SK-N-SH treated with all-trans-retinoic acid at 6 μM for 48 hours (cell line): ENCODE measurements at regions not wholly inside any gene's neighbourhood (a gene's known extent, or its start where the extent isn't known, plus 50 kb on each side); places are given as distances from the start of the nearest gene placed in this dataset.

Experiments
- ATAC-seq: fragments of 200-7000 bp; cut with Tn5 transposase; 3 replicates; pipeline ENCODE4 v1.9.1; 2020; ENCODE audit warnings: mild to moderate bottlenecking, moderate library complexity
- BACH2 ChIP-seq: fragments of 250-450 bp; sonication (Bioruptor Pico); IDR thresholded peaks from 2 replicates; pipeline ENCODE4 v1.9.0; 2021; ENCODE audit warnings: mild to moderate bottlenecking, borderline replicate concordance
- ESRRG ChIP-seq: fragments of 250-450 bp; sonication (Bioruptor Pico); IDR thresholded peaks from 2 replicates; pipeline ENCODE4 v1.6.1; 2021; ENCODE audit warnings: mild to moderate bottlenecking
- GLIS3 ChIP-seq: fragments of 250-450 bp; sonication (Bioruptor Pico); IDR thresholded peaks from 2 replicates; pipeline ENCODE4 v1.5.0; 2020; ENCODE audit warnings: mild to moderate bottlenecking, moderate library complexity
- ISL1 ChIP-seq: fragments of 250-450 bp; sonication (Bioruptor Pico); IDR thresholded peaks from 2 replicates; pipeline ENCODE4 v2.1.2; 2022; ENCODE audit warnings: mild to moderate bottlenecking, moderate library complexity
- OSR1 ChIP-seq: fragments of 250-450 bp; sonication (Bioruptor Pico); IDR thresholded peaks from 2 replicates; pipeline ENCODE4 v1.8.0; 2022; ENCODE audit warnings: moderate library complexity, mild to moderate bottlenecking, inconsistent platforms
- PPARA ChIP-seq: fragments of 250-450 bp; sonication (Bioruptor Pico); IDR thresholded peaks from 2 replicates; pipeline ENCODE4 v1.5.0; 2020; ENCODE audit warnings: mild to moderate bottlenecking, borderline replicate concordance
- RARB ChIP-seq: fragments of 250-450 bp; sonication (Bioruptor Pico); IDR thresholded peaks from 2 replicates; pipeline ENCODE4 v1.8.0; 2021; ENCODE audit warnings: mild to moderate bottlenecking, moderate library complexity
- TCF4 ChIP-seq: fragments of 250-450 bp; sonication (Bioruptor Pico); IDR thresholded peaks from 2 replicates; pipeline ENCODE4 v1.8.0; 2021; ENCODE audit warnings: mild to moderate bottlenecking, moderate library complexity, borderline replicate concordance
- ZC3H10 ChIP-seq: fragments of 250-450 bp; sonication (Bioruptor Pico); IDR thresholded peaks from 2 replicates; pipeline ENCODE4 v1.5.1; 2021; ENCODE audit warnings: mild to moderate bottlenecking, moderate library complexity
- ZFP3 ChIP-seq: fragments of 250-450 bp; sonication (Bioruptor Pico); IDR thresholded peaks from 2 replicates; pipeline ENCODE4 v1.5.0; 2020; ENCODE audit warnings: mild to moderate bottlenecking, moderate library complexity
- ZFP30 ChIP-seq: fragments of 450-650 bp; formaldehyde crosslinking; IDR thresholded peaks from 2 replicates; pipeline ENCODE4 v1.5.0; 2022; ENCODE audit warnings: mild to moderate bottlenecking, moderate library complexity
- ZNF565 ChIP-seq: fragments of 450-650 bp; formaldehyde crosslinking; conservative IDR thresholded peaks from 2 replicates; pipeline ENCODE4 v1.5.0; 2020; ENCODE audit warnings: low read depth, mild to moderate bottlenecking, moderate library complexity
- ZNF70 ChIP-seq: fragments of 450-650 bp; formaldehyde crosslinking; IDR thresholded peaks from 2 replicates; pipeline ENCODE4 v1.5.0; 2020; ENCODE audit warnings: mild to moderate bottlenecking, moderate library complexity
- TF ChIP-seq, protein P1 (sequence below): fragments of 250-450 bp; sonication (Bioruptor Pico); IDR thresholded peaks from 2 replicates; pipeline ENCODE4 v1.8.0; 2020; ENCODE audit warnings: mild to moderate bottlenecking, moderate library complexity, borderline replicate concordance
- TF ChIP-seq, protein P2 (sequence below): fragments of 250-450 bp; sonication (Bioruptor Pico); IDR thresholded peaks from 2 replicates; pipeline ENCODE4 v1.8.0; 2021; ENCODE audit warnings: low read depth, mild to moderate bottlenecking, moderate library complexity, borderline replicate concordance
- TF ChIP-seq, protein P3 (sequence below): fragments of 250-450 bp; sonication (Bioruptor Pico); IDR thresholded peaks from 2 replicates; pipeline ENCODE4 v1.5.1; 2020; ENCODE audit warnings: low read depth, mild to moderate bottlenecking, moderate library complexity
- TF ChIP-seq, protein P4 (sequence below): fragments of 250-450 bp; sonication (Bioruptor Pico); IDR thresholded peaks from 2 replicates; pipeline ENCODE4 v1.5.1; 2021; ENCODE audit warnings: mild to moderate bottlenecking, moderate library complexity
- TF ChIP-seq, protein P5 (sequence below): fragments of 250-450 bp; sonication (Bioruptor Pico); IDR thresholded peaks from 2 replicates; pipeline ENCODE4 v1.5.0; 2020; ENCODE audit warnings: mild to moderate bottlenecking, moderate library complexity

DNA sequence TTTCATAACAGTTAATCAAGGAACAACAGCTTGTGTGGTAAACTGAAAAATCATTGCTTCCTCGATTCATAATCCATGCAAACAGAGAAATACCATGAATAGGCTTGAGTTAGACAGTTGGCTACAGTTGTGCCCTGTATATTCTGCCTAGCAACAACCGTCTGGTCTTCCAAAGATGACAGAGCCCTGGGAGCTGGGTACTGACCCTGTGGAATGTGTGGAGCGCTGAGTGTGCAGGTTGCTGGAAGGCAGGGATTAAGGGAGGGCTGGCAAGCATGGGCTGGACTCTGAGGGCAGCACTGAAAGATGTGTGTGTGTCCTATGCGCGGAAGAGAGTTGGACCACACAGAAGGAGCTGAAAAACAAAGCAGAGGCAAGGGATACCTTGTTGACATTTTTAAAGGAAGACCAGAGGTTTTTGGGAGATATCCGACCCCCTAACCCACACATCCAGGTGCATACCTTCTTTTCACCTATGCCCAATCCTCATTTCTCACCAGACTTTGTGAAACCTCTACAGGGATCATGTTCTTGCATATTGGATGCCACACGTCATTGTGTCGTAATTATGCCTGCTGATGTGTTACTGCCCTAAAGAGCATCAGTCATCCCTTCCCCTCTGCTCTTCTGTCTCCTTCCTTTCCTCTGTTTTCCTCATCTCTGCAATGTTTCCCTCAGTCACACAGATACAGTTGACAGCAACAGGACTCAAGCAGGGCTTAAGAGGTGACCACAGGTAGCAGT, 58.2 kb upstream of the VGLL2 start (continued):
- TF ChIP-seq ZC3H10 (no peak), ZFP30 (CRISPR knock-in tag) (no peak), ZNF565 (no peak), BACH2 (no peak), ESRRG (CRISPR knock-in tag) (no peak)
- TF ChIP-seq, protein P1, sequence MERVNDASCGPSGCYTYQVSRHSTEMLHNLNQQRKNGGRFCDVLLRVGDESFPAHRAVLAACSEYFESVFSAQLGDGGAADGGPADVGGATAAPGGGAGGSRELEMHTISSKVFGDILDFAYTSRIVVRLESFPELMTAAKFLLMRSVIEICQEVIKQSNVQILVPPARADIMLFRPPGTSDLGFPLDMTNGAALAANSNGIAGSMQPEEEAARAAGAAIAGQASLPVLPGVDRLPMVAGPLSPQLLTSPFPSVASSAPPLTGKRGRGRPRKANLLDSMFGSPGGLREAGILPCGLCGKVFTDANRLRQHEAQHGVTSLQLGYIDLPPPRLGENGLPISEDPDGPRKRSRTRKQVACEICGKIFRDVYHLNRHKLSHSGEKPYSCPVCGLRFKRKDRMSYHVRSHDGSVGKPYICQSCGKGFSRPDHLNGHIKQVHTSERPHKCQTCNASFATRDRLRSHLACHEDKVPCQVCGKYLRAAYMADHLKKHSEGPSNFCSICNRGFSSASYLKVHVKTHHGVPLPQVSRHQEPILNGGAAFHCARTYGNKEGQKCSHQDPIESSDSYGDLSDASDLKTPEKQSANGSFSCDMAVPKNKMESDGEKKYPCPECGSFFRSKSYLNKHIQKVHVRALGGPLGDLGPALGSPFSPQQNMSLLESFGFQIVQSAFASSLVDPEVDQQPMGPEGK (CRISPR knock-in tag) = no peak
- TF ChIP-seq, protein P2, sequence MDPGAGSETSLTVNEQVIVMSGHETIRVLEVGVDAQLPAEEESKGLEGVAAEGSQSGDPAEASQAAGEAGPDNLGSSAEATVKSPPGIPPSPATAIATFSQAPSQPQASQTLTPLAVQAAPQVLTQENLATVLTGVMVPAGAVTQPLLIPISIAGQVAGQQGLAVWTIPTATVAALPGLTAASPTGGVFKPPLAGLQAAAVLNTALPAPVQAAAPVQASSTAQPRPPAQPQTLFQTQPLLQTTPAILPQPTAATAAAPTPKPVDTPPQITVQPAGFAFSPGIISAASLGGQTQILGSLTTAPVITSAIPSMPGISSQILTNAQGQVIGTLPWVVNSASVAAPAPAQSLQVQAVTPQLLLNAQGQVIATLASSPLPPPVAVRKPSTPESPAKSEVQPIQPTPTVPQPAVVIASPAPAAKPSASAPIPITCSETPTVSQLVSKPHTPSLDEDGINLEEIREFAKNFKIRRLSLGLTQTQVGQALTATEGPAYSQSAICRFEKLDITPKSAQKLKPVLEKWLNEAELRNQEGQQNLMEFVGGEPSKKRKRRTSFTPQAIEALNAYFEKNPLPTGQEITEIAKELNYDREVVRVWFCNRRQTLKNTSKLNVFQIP (CRISPR knock-in tag) = no peak

DNA sequence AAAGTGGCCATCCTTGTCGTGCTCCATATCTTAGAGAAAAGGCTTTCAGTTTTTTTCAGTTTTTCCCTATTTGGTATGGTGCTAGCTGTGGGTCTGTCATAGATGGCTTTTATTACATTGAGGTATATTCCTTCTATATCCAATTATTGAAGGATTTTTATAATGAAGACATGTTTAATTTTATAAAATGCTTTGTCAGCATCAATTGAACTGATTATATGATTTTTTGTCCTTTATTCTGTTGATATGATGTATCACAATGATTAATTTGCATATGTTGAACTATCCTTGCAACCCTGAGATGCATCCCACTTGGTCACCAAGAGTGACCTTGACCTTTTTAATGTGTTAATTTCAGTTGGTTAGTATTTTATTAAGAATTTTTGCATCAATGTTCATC, 55.1 kb upstream of the VGLL2 start:
- ATAC-seq = no peak
- no peak for TF ChIP-seq ZNF565
- no peak for TF ChIP-seq ESRRG (CRISPR knock-in tag)
- TF ChIP-seq, protein P3, sequence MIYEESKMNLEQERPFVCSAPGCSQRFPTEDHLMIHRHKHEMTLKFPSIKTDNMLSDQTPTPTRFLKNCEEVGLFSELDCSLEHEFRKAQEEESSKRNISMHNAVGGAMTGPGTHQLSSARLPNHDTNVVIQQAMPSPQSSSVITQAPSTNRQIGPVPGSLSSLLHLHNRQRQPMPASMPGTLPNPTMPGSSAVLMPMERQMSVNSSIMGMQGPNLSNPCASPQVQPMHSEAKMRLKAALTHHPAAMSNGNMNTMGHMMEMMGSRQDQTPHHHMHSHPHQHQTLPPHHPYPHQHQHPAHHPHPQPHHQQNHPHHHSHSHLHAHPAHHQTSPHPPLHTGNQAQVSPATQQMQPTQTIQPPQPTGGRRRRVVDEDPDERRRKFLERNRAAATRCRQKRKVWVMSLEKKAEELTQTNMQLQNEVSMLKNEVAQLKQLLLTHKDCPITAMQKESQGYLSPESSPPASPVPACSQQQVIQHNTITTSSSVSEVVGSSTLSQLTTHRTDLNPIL (CRISPR knock-in tag) = no peak
- TF ChIP-seq BACH2 = no peak
- TF ChIP-seq ZNF70 (CRISPR knock-in tag) = no peak
- no peak for TF ChIP-seq GLIS3 (CRISPR knock-in tag)
- TF ChIP-seq, protein P4, sequence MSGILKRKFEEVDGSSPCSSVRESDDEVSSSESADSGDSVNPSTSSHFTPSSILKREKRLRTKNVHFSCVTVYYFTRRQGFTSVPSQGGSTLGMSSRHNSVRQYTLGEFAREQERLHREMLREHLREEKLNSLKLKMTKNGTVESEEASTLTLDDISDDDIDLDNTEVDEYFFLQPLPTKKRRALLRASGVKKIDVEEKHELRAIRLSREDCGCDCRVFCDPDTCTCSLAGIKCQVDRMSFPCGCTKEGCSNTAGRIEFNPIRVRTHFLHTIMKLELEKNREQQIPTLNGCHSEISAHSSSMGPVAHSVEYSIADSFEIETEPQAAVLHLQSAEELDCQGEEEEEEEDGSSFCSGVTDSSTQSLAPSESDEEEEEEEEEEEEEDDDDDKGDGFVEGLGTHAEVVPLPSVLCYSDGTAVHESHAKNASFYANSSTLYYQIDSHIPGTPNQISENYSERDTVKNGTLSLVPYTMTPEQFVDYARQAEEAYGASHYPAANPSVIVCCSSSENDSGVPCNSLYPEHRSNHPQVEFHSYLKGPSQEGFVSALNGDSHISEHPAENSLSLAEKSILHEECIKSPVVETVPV (CRISPR knock-in tag) = no peak
- no peak for TF ChIP-seq ZFP30 (CRISPR knock-in tag)
- TF ChIP-seq, protein P5, sequence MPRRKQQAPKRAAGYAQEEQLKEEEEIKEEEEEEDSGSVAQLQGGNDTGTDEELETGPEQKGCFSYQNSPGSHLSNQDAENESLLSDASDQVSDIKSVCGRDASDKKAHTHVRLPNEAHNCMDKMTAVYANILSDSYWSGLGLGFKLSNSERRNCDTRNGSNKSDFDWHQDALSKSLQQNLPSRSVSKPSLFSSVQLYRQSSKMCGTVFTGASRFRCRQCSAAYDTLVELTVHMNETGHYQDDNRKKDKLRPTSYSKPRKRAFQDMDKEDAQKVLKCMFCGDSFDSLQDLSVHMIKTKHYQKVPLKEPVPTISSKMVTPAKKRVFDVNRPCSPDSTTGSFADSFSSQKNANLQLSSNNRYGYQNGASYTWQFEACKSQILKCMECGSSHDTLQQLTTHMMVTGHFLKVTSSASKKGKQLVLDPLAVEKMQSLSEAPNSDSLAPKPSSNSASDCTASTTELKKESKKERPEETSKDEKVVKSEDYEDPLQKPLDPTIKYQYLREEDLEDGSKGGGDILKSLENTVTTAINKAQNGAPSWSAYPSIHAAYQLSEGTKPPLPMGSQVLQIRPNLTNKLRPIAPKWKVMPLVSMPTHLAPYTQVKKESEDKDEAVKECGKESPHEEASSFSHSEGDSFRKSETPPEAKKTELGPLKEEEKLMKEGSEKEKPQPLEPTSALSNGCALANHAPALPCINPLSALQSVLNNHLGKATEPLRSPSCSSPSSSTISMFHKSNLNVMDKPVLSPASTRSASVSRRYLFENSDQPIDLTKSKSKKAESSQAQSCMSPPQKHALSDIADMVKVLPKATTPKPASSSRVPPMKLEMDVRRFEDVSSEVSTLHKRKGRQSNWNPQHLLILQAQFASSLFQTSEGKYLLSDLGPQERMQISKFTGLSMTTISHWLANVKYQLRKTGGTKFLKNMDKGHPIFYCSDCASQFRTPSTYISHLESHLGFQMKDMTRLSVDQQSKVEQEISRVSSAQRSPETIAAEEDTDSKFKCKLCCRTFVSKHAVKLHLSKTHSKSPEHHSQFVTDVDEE = no peak
- no peak for TF ChIP-seq ZFP3
- TF ChIP-seq PPARA = no peak
- TF ChIP-seq, protein P1 (CRISPR knock-in tag) = no peak
- no peak for TF ChIP-seq RARB (CRISPR knock-in tag)
- TF ChIP-seq, protein P2 (CRISPR knock-in tag) = no peak
- TF ChIP-seq ISL1 (CRISPR knock-in tag) = no peak
- no peak for TF ChIP-seq OSR1 (CRISPR knock-in tag)
- TF ChIP-seq TCF4 = no peak
- TF ChIP-seq, all 23 proteins: peak for 0
